A549 (cell line): ENCODE measurements at regions not wholly inside any gene's neighbourhood (a gene's known extent, or its start where the extent isn't known, plus 50 kb on each side); places are given as distances from the start of the nearest gene placed in this dataset.
A peak's percentile ranks its signal among the peaks of the same experiment; 100 is the strongest.

Experiments
- ATAC-seq, 2 experiments: fragments of 200-7000 bp in 1 of 2; fragments of >200 bp in 1 of 2; cut with Nextera tagmentation in 1 of 2; cut with Tn5 transposase in 1 of 2; 3 replicates each; pipeline versions ENCODE4 v1.8.0 to v1.9.1; 2018 to 2020; ENCODE audit warnings: mild to moderate bottlenecking in 1 of 2, moderate library complexity in 1 of 2
- CTCF ChIA-PET: fragments of 300-600 bp; sonication (Branson Sonifier 250); formaldehyde crosslinking; extraction: SDS; loops from one replicate; lab custom pipeline; 2021; ENCODE audit warnings: antibody characterized with exemption, inconsistent platforms; lab: Yijun Ruan, JAX
- POLR2A ChIA-PET: fragments of 350-600 bp; formaldehyde crosslinking; extraction: SDS; loops from one replicate; lab custom pipeline; 2021; ENCODE audit warnings: antibody characterized with exemption, inconsistent platforms; lab: Yijun Ruan, JAX
- DNase-seq, 2 experiments: peaks; one replicate each; pipeline versions ENCODE4 v3.0.0 to v3.0.0-alpha.2; 2011 to 2016; ENCODE audit warnings: low read depth in 1 of 2, low spot score in 1 of 2
- FAIRE-seq: peaks from 2 replicates; lab custom pipeline; 2011; peaks lifted over from hg19 to GRCh38; lab: Jason Lieb, UNC
- H3K27ac ChIP-seq, 2 experiments: fragments of >200 bp; sonication (Bioruptor Twin); formaldehyde crosslinking; 3 replicates each; pipeline ENCODE4 v1.5.1; 2016 to 2017
- H3K4me1 ChIP-seq: fragments of >200 bp; sonication (Bioruptor Twin); formaldehyde crosslinking; 3 replicates; pipeline ENCODE4 v1.6.1; 2016
- H3K4me2 ChIP-seq: fragments of >200 bp; sonication (Bioruptor Twin); formaldehyde crosslinking; 3 replicates; pipeline ENCODE4 v1.6.1; 2016
- H3K4me3 ChIP-seq: fragments of >200 bp; sonication (Bioruptor Twin); formaldehyde crosslinking; 3 replicates; pipeline ENCODE4 v1.5.1; 2016
- H3K9me3 ChIP-seq: fragments of >200 bp; sonication (Bioruptor Twin); formaldehyde crosslinking; 3 replicates; pipeline ENCODE4 v1.6.1; 2016
- BHLHE40 ChIP-seq: IDR thresholded peaks from 2 replicates; pipeline ENCODE4 v1.6.1; 2012; ENCODE audit warnings: low read depth, low read length, inconsistent platforms
- EHMT2 ChIP-seq: fragments of 200-600 bp; sonication (generic); IDR thresholded peaks from 2 replicates; pipeline ENCODE4 v1.6.1; 2016; ENCODE audit warnings: antibody characterized with exemption, low read depth, mild to moderate bottlenecking, moderate library complexity
- FOXS1 ChIP-seq: fragments of 250-450 bp; sonication (Bioruptor Pico); IDR thresholded peaks from 2 replicates; pipeline ENCODE4 v1.5.0; 2020; ENCODE audit warnings: mild to moderate bottlenecking, moderate library complexity
- GATA3 ChIP-seq: IDR thresholded peaks from 2 replicates; pipeline ENCODE4 v1.6.1; 2012; ENCODE audit warnings: borderline replicate concordance
- JUNB ChIP-seq: fragments of >200 bp; sonication (Bioruptor Twin); formaldehyde crosslinking; IDR thresholded peaks from 2 replicates; pipeline ENCODE4 v1.6.1; 2016
- MAZ ChIP-seq: fragments of 150-350 bp; IDR thresholded peaks from 2 replicates; pipeline ENCODE4 v1.6.1; 2014; ENCODE audit warnings: antibody characterized with exemption, low read depth, low read length, borderline replicate concordance
- NFE2L2 ChIP-seq: fragments of 150-350 bp; conservative IDR thresholded peaks from 2 replicates; pipeline ENCODE4 v1.6.1; 2014; ENCODE audit warnings: low read length
- PHF8 ChIP-seq: fragments of 200-600 bp; sonication (generic); IDR thresholded peaks from 2 replicates; pipeline ENCODE4 v1.6.1; 2016; ENCODE audit warnings: low read depth, mild to moderate bottlenecking, antibody characterized with exemption, moderate library complexity, borderline replicate concordance
- RAD21 ChIP-seq, 2 experiments: fragments of >200 bp in 1 of 2; sonication (Bioruptor Twin) in 1 of 2; formaldehyde crosslinking in 1 of 2; IDR thresholded peaks in 1 of 2; conservative IDR thresholded peaks in 1 of 2; 2 replicates in 1 of 2; 3 replicates in 1 of 2; pipeline ENCODE4 v1.6.1; 2012 to 2018; ENCODE audit warnings: inconsistent platforms in 1 of 2
- SREBF2 ChIP-seq: fragments of 450-650 bp; IDR thresholded peaks from 2 replicates; pipeline ENCODE4 v1.6.1; 2014; ENCODE audit warnings: mild to moderate bottlenecking, moderate library complexity
- TP53 ChIP-seq: fragments of 250-450 bp; sonication (Bioruptor Pico); IDR thresholded peaks from 2 replicates; pipeline ENCODE4 v1.5.0; 2021; ENCODE audit warnings: mild to moderate bottlenecking, moderate library complexity
- ZFP36 ChIP-seq: fragments of 450-650 bp; IDR thresholded peaks from 2 replicates; pipeline ENCODE4 v1.6.1; 2014; ENCODE audit warnings: borderline replicate concordance; ENCODE audit not compliant: partially characterized antibody
- WGBS: methylation state at CpG from one replicate; pipeline ENCODE4 v1.1.6; 2017; ENCODE audit errors: missing lambda C conversion rate; 5-methylcytosine and 5-hydroxymethylcytosine counted together
- TF ChIP-seq, protein P1 (sequence below): fragments of >200 bp; sonication (Bioruptor Twin); formaldehyde crosslinking; IDR thresholded peaks from 3 replicates; pipeline ENCODE4 v1.5.1; 2016
- TF ChIP-seq, protein P2 (sequence below): fragments of 450-650 bp; IDR thresholded peaks from 2 replicates; pipeline ENCODE4 v1.6.1; 2014; ENCODE audit warnings: antibody characterized with exemption
- TF ChIP-seq, protein P3 (sequence below): fragments of >200 bp; sonication (Bioruptor Twin); formaldehyde crosslinking; IDR thresholded peaks from 3 replicates; pipeline ENCODE4 v1.6.1; 2016
- TF ChIP-seq, protein P4 (sequence below): fragments of 250-450 bp; sonication (Bioruptor Pico); IDR thresholded peaks from 2 replicates; pipeline ENCODE4 v1.5.0; 2021; ENCODE audit warnings: mild to moderate bottlenecking, moderate library complexity, borderline replicate concordance

DNA sequence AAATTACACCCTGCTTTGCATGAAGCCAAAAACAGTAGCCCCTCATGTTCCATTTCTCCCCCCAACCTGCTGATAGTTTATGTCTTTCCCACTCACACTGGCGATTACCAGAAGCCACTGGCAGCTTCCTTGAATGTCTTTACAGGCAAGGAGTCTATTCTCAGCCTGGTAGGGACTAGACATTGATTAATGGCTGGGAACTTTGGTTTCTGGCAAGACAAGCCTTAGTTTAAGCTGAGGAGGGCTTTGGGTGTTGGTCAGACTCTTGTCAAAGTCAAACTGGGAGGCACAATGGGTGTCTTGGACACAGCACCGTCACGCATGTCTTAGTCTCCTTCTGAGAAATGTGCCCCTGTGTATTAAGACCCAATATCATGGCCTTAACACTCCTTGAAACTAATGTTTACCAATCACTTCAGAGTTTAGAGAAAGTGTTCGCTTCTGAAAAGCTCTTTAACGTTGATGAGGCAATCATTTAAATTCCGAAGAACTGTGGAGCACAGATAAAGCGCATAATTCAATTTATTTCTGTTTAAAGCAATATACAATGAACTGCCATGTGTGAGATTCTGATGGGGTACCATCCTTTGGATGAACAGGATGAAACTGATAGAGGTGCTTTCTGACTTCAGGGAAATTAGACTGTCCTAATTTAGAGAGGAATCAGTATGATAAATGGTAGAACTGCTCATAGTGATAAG, 53.9 kb upstream of the CPEB4 start (continued):
- TF ChIP-seq, protein P1, sequence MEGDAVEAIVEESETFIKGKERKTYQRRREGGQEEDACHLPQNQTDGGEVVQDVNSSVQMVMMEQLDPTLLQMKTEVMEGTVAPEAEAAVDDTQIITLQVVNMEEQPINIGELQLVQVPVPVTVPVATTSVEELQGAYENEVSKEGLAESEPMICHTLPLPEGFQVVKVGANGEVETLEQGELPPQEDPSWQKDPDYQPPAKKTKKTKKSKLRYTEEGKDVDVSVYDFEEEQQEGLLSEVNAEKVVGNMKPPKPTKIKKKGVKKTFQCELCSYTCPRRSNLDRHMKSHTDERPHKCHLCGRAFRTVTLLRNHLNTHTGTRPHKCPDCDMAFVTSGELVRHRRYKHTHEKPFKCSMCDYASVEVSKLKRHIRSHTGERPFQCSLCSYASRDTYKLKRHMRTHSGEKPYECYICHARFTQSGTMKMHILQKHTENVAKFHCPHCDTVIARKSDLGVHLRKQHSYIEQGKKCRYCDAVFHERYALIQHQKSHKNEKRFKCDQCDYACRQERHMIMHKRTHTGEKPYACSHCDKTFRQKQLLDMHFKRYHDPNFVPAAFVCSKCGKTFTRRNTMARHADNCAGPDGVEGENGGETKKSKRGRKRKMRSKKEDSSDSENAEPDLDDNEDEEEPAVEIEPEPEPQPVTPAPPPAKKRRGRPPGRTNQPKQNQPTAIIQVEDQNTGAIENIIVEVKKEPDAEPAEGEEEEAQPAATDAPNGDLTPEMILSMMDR = no peak
- no peak for TF ChIP-seq TP53 (CRISPR knock-in tag)
- TF ChIP-seq, protein P2, sequence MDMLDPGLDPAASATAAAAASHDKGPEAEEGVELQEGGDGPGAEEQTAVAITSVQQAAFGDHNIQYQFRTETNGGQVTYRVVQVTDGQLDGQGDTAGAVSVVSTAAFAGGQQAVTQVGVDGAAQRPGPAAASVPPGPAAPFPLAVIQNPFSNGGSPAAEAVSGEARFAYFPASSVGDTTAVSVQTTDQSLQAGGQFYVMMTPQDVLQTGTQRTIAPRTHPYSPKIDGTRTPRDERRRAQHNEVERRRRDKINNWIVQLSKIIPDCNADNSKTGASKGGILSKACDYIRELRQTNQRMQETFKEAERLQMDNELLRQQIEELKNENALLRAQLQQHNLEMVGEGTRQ = no peak
- no peak for TF ChIP-seq RAD21 (conservative IDR thresholded peaks at IDR 0.05 in 1 of 2, IDR thresholded peaks at IDR 0.05 in 1 of 2)
- no peak for TF ChIP-seq JUNB
- no peak for TF ChIP-seq NFE2L2
- TF ChIP-seq, protein P3, sequence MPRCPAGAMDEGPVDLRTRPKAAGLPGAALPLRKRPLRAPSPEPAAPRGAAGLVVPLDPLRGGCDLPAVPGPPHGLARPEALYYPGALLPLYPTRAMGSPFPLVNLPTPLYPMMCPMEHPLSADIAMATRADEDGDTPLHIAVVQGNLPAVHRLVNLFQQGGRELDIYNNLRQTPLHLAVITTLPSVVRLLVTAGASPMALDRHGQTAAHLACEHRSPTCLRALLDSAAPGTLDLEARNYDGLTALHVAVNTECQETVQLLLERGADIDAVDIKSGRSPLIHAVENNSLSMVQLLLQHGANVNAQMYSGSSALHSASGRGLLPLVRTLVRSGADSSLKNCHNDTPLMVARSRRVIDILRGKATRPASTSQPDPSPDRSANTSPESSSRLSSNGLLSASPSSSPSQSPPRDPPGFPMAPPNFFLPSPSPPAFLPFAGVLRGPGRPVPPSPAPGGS = no peak
- TF ChIP-seq, protein P4, sequence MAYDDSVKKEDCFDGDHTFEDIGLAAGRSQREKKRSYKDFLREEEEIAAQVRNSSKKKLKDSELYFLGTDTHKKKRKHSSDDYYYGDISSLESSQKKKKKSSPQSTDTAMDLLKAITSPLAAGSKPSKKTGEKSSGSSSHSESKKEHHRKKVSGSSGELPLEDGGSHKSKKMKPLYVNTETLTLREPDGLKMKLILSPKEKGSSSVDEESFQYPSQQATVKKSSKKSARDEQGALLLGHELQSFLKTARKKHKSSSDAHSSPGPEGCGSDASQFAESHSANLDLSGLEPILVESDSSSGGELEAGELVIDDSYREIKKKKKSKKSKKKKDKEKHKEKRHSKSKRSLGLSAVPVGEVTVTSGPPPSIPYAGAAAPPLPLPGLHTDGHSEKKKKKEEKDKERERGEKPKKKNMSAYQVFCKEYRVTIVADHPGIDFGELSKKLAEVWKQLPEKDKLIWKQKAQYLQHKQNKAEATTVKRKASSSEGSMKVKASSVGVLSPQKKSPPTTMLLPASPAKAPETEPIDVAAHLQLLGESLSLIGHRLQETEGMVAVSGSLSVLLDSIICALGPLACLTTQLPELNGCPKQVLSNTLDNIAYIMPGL (CRISPR knock-in tag) = no peak
- no peak for TF ChIP-seq GATA3

DNA sequence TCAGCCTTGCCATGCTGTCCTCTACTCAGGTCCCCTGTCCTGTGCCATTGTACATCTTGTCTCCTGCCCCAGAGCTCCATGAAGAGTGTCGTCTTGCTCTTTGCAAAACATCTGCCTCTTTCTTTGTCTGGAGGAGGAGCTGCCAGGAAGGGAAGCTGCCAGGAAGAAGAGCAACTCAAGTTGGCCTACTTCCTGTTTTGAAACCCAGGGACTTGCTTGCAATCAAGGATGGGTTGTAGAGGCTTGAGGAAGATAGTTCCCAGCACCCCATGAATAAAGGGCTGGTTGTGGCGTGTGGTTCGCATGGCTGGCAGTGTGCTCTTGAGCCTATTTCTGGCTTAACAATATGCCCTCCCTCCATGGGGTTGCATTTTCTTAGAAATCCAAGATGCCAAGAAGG, 53.0 kb upstream of the CPEB4 start:
- FAIRE-seq (no peak), DNase-seq (no peak), ATAC-seq (no peak)
- Histone ChIP-seq H3K9me3 (no peaks in the 10 kb centered on the region), H3K27ac (peak overlapping the region in 1 of 2 experiments; percentile 19; a peak in 1 of 6 replicates), H3K4me3 (no peak overlapping the region), H3K4me1 (peaks cover 8% of the 10 kb centered on the region; the same call in 2 of the 3 replicates), H3K4me2 (no peak overlapping the region)
- 97% methylated on average over 3 of the region's 3 CpGs for WGBS
- POLR2A ChIA-PET = no interaction called here
- TF ChIP-seq, protein P4 (CRISPR knock-in tag) = no peak
- TF ChIP-seq NFE2L2 = no peak
- no peak for TF ChIP-seq FOXS1
- no peak for TF ChIP-seq MAZ
- TF ChIP-seq SREBF2 = no peak
- TF ChIP-seq EHMT2 = no peak
- TF ChIP-seq ZFP36 = no peak
- TF ChIP-seq PHF8 = no peak
- no peak for TF ChIP-seq BHLHE40
- CTCF ChIA-PET = interaction anchor here (1.0 to 1.3 kb wide), 2 partner anchors 10 to 45 kb away, joined by 3 to 5 read pairs; no protein-coding TSS in a partner anchor
